WTC11 (cell line): ENCODE measurements at regions not wholly inside any gene's neighbourhood (a gene's known extent, or its start where the extent isn't known, plus 50 kb on each side); places are given as distances from the start of the nearest gene placed in this dataset.

ENCODE experiments used
- ATAC-seq: fragments of 200-7000 bp; cut with Tn5 transposase; 2 replicates; pipeline ENCODE4 v1.10.0; 2021; ENCODE audit warnings: mild to moderate bottlenecking, moderate library complexity
- CTCF ChIA-PET: fragments of 300-600 bp; sonication (Branson Sonifier 250); formaldehyde crosslinking; loops from one replicate; lab custom pipeline; 2021; ENCODE audit warnings: antibody characterized with exemption; lab: Charles Lee
- POLR2A ChIA-PET: fragments of 350-600 bp; sonication (Branson Sonifier 250); formaldehyde crosslinking; loops from one replicate; lab custom pipeline; 2021; ENCODE audit warnings: antibody characterized with exemption; lab: Charles Lee
- DNase-seq: peaks from one replicate; pipeline ENCODE4 v3.0.0; 2021; ENCODE audit warnings: low spot score
- H3K27ac Mint-ChIP-seq: 2 replicates; pipeline ENCODE4 v1.8.0; 2021; ENCODE audit warnings: mixed read lengths
- H3K27me3 Mint-ChIP-seq: 2 replicates; pipeline ENCODE4 v1.8.0; 2021; ENCODE audit warnings: low read depth, mild to moderate bottlenecking, moderate library complexity, mixed read lengths
- H3K36me3 Mint-ChIP-seq: 2 replicates; pipeline ENCODE4 v1.8.0; 2021; ENCODE audit warnings: mixed read lengths
- H3K4me1 Mint-ChIP-seq: 2 replicates; pipeline ENCODE4 v1.8.0; 2022; ENCODE audit warnings: mixed read lengths
- H3K4me3 Mint-ChIP-seq: 2 replicates; pipeline ENCODE4 v1.8.0; 2021; ENCODE audit warnings: mild to moderate bottlenecking, moderate library complexity, mixed read lengths
- H3K9me3 Mint-ChIP-seq: 2 replicates; pipeline ENCODE4 v1.8.0; 2021; ENCODE audit warnings: mixed read lengths
- ATF1 ChIP-seq: sonication (generic); formaldehyde crosslinking; IDR thresholded peaks from 2 replicates; pipeline ENCODE4 v1.8.1; 2023; ENCODE audit warnings: mild to moderate bottlenecking, moderate library complexity, missing genetic modification reagents
- ESRRA ChIP-seq: sonication (generic); formaldehyde crosslinking; IDR thresholded peaks from 2 replicates; pipeline ENCODE4 v1.8.1; 2022; ENCODE audit warnings: mild to moderate bottlenecking, missing genetic modification reagents, borderline replicate concordance
- ETV6 ChIP-seq: sonication (generic); formaldehyde crosslinking; IDR thresholded peaks from 2 replicates; pipeline ENCODE4 v1.8.1; 2022; ENCODE audit warnings: mild to moderate bottlenecking, missing genetic modification reagents
- FOXP1 ChIP-seq: sonication (generic); formaldehyde crosslinking; IDR thresholded peaks from 2 replicates; pipeline ENCODE4 v1.8.0; 2022; ENCODE audit warnings: missing genetic modification reagents, mild to moderate bottlenecking, moderate library complexity, borderline replicate concordance
- GABPB1 ChIP-seq: sonication (generic); formaldehyde crosslinking; IDR thresholded peaks from 2 replicates; pipeline ENCODE4 v1.8.1; 2023; ENCODE audit warnings: mild to moderate bottlenecking, missing genetic modification reagents
- NR1H2 ChIP-seq: sonication (generic); formaldehyde crosslinking; IDR thresholded peaks from 2 replicates; pipeline ENCODE4 v1.9.0; 2021; ENCODE audit warnings: mild to moderate bottlenecking, moderate library complexity, missing genetic modification reagents
- RELA ChIP-seq: sonication (generic); formaldehyde crosslinking; IDR thresholded peaks from 2 replicates; pipeline ENCODE4 v1.8.1; 2022; ENCODE audit warnings: missing genetic modification reagents, mild to moderate bottlenecking, borderline replicate concordance
- ZNF219 ChIP-seq: sonication (generic); formaldehyde crosslinking; IDR thresholded peaks from 2 replicates; pipeline ENCODE4 v1.8.0; 2023; ENCODE audit warnings: missing genetic modification reagents, mild to moderate bottlenecking, borderline replicate concordance
- ZNF671 ChIP-seq: fragments of 250-450 bp; sonication (Bioruptor Pico); IDR thresholded peaks from 2 replicates; pipeline ENCODE4 v1.8.0; 2021; ENCODE audit warnings: mild to moderate bottlenecking
- TF ChIP-seq, protein P1 (sequence below): sonication (generic); formaldehyde crosslinking; IDR thresholded peaks from 2 replicates; pipeline ENCODE4 v1.8.1; 2023; ENCODE audit warnings: mild to moderate bottlenecking, missing genetic modification reagents
- TF ChIP-seq, protein P2 (sequence below): sonication (generic); formaldehyde crosslinking; IDR thresholded peaks from 2 replicates; pipeline ENCODE4 v1.8.1; 2023; ENCODE audit warnings: mild to moderate bottlenecking, missing genetic modification reagents, moderate library complexity
- TF ChIP-seq, protein P3 (sequence below): sonication (generic); formaldehyde crosslinking; IDR thresholded peaks from 2 replicates; pipeline ENCODE4 v1.8.1; 2023; ENCODE audit warnings: mild to moderate bottlenecking, missing genetic modification reagents, moderate library complexity
- TF ChIP-seq, protein P4 (sequence below): sonication (generic); formaldehyde crosslinking; IDR thresholded peaks from 2 replicates; pipeline ENCODE4 v1.8.1; 2022; ENCODE audit warnings: missing genetic modification reagents, borderline replicate concordance
- TF ChIP-seq, protein P5 (sequence below): sonication (generic); formaldehyde crosslinking; IDR thresholded peaks from 2 replicates; pipeline ENCODE4 v1.8.1; 2023; ENCODE audit warnings: mild to moderate bottlenecking, moderate library complexity, missing genetic modification reagents
- TF ChIP-seq, protein P6 (sequence below): sonication (generic); formaldehyde crosslinking; conservative IDR thresholded peaks from 2 replicates; pipeline ENCODE4 v1.8.1; 2022; ENCODE audit warnings: mild to moderate bottlenecking, missing genetic modification reagents
- TF ChIP-seq, protein P7 (sequence below): sonication (generic); formaldehyde crosslinking; IDR thresholded peaks from 2 replicates; pipeline ENCODE4 v1.8.1; 2022; ENCODE audit warnings: mild to moderate bottlenecking, moderate library complexity, missing genetic modification reagents
- TF ChIP-seq, protein P8 (sequence below): sonication (generic); formaldehyde crosslinking; IDR thresholded peaks from 2 replicates; pipeline ENCODE4 v1.8.0; 2022; ENCODE audit warnings: mild to moderate bottlenecking, missing genetic modification reagents
- TF ChIP-seq, protein P9 (sequence below): fragments of 200-600 bp; IDR thresholded peaks from 2 replicates; pipeline ENCODE4 v1.8.0; 2022; ENCODE audit warnings: antibody characterized with exemption

DNA sequence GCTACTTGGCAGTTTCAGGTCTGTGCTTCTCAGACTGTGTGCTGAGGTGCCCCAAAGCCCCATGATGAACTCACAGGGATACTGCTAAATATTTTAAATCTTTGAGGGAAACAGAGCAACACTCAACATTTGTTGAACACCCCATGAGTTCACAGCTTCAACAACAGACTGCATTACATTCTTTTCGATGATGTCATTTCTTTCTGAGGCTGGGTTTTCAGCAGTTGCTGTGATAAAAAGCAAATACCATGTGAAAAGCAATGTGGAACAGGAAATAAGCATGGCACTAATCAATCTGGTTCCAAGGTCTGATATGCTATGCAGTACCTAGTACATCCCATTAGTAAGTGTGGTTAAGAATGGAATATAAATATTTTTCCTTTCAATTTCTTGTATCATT is 82.7 kb downstream of the RPL27A start:
- H3K27me3 Mint-ChIP-seq: no peaks in the 10 kb centered on the region
- TF ChIP-seq GABPB1 (CRISPR knock-in tag): no peak
- DNase-seq (no peak), ATAC-seq (no peak)
- H3K27ac Mint-ChIP-seq: peak overlapping the region; percentile 63
- no peaks in the 10 kb centered on the region for H3K36me3 Mint-ChIP-seq
- CTCF ChIA-PET: no interaction called here
- POLR2A ChIA-PET: no interaction called here
- no peaks in the 10 kb centered on the region for H3K9me3 Mint-ChIP-seq
- peaks cover 17% of the 10 kb centered on the region for H3K4me1 Mint-ChIP-seq
- H3K4me3 Mint-ChIP-seq: no peak overlapping the region

DNA sequence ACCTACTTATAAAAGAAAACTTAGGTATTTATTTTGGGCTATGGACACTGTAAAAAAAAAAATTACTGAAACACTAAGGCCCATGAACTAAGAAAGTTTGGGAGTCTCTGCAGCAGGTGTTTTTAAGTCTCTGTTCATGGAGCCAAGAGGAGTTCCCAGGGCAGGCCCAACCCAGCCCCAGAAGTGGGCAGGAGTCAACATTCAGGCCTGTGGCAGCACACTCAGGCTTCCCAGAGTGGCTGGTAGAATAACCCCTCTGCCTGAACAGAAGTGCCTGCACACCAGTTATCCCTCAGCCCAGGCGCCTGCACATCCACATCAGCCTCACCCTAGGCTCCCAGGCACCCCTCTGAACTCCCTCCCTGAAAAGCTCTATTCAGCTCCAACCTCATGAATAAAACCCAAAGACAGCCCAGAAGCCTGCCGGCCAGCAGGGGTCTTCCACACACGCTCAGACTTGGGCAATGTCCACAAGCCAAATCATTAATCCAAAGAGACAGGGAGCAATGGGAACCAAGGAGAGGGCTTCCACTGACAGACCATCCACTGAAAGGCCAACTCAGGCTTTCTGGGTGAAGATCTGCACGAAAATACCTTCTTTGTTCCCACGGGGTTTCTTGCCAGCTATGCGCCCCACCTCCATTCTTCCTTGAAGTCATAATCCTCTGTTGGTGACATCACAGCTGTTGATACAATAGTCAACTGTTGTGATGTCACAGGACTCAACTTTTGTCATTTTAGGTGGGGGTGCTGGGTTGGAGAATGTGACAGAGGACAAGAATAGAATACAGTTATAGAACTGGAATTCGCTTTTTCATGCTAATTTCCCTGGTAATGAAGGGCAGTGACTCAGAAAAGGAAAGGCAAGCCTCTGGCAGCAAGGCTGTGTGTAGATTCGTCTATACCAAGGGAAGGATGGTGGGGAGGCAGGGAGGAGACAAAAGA is 83.7 kb downstream of the RPL27A start:
- DNase-seq: peak; percentile 33
- no peaks in the 10 kb centered on the region for H3K27me3 Mint-ChIP-seq
- peaks cover 20% of the 10 kb centered on the region for H3K4me1 Mint-ChIP-seq
- CTCF ChIA-PET: interaction anchor here (0.6 to 1.8 kb wide), 11 partner anchors 9 to 535 kb away, joined by 3 to 7 read pairs (median 3); a partner anchor contains a TSS
- H3K4me3 Mint-ChIP-seq: no peak overlapping the region
- peak overlapping the region; percentile 58 for H3K27ac Mint-ChIP-seq
- no peaks in the 10 kb centered on the region for H3K36me3 Mint-ChIP-seq
- ATAC-seq: peak; percentile 83
- POLR2A ChIA-PET: no interaction called here
- no peaks in the 10 kb centered on the region for H3K9me3 Mint-ChIP-seq
- TF ChIP-seq FOXP1 (CRISPR knock-in tag) (no peak), ATF1 (no peak), NR1H2 (no peak), ZNF219 (CRISPR knock-in tag) (no peak), RELA (CRISPR knock-in tag) (no peak), ESRRA (CRISPR knock-in tag) (no peak), ZNF671 (CRISPR knock-in tag) (no peak), ETV6 (no peak)
- TF ChIP-seq, protein P1, sequence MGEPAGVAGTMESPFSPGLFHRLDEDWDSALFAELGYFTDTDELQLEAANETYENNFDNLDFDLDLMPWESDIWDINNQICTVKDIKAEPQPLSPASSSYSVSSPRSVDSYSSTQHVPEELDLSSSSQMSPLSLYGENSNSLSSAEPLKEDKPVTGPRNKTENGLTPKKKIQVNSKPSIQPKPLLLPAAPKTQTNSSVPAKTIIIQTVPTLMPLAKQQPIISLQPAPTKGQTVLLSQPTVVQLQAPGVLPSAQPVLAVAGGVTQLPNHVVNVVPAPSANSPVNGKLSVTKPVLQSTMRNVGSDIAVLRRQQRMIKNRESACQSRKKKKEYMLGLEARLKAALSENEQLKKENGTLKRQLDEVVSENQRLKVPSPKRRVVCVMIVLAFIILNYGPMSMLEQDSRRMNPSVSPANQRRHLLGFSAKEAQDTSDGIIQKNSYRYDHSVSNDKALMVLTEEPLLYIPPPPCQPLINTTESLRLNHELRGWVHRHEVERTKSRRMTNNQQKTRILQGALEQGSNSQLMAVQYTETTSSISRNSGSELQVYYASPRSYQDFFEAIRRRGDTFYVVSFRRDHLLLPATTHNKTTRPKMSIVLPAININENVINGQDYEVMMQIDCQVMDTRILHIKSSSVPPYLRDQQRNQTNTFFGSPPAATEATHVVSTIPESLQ (CRISPR knock-in tag): no peak
- TF ChIP-seq, protein P2, sequence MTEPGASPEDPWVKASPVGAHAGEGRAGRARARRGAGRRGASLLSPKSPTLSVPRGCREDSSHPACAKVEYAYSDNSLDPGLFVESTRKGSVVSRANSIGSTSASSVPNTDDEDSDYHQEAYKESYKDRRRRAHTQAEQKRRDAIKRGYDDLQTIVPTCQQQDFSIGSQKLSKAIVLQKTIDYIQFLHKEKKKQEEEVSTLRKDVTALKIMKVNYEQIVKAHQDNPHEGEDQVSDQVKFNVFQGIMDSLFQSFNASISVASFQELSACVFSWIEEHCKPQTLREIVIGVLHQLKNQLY (CRISPR knock-in tag): no peak
- TF ChIP-seq, protein P3, sequence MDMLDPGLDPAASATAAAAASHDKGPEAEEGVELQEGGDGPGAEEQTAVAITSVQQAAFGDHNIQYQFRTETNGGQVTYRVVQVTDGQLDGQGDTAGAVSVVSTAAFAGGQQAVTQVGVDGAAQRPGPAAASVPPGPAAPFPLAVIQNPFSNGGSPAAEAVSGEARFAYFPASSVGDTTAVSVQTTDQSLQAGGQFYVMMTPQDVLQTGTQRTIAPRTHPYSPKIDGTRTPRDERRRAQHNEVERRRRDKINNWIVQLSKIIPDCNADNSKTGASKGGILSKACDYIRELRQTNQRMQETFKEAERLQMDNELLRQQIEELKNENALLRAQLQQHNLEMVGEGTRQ: no peak
- TF ChIP-seq, protein P4, sequence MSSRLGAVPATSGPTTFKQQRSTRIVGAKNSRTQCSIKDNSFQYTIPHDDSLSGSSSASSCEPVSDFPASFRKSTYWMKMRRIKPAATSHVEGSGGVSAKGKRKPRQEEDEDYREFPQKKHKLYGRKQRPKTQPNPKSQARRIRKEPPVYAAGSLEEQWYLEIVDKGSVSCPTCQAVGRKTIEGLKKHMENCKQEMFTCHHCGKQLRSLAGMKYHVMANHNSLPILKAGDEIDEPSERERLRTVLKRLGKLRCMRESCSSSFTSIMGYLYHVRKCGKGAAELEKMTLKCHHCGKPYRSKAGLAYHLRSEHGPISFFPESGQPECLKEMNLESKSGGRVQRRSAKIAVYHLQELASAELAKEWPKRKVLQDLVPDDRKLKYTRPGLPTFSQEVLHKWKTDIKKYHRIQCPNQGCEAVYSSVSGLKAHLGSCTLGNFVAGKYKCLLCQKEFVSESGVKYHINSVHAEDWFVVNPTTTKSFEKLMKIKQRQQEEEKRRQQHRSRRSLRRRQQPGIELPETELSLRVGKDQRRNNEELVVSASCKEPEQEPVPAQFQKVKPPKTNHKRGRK (CRISPR knock-in tag): no peak
- TF ChIP-seq, protein P5, sequence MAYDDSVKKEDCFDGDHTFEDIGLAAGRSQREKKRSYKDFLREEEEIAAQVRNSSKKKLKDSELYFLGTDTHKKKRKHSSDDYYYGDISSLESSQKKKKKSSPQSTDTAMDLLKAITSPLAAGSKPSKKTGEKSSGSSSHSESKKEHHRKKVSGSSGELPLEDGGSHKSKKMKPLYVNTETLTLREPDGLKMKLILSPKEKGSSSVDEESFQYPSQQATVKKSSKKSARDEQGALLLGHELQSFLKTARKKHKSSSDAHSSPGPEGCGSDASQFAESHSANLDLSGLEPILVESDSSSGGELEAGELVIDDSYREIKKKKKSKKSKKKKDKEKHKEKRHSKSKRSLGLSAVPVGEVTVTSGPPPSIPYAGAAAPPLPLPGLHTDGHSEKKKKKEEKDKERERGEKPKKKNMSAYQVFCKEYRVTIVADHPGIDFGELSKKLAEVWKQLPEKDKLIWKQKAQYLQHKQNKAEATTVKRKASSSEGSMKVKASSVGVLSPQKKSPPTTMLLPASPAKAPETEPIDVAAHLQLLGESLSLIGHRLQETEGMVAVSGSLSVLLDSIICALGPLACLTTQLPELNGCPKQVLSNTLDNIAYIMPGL (CRISPR knock-in tag): no peak
- TF ChIP-seq, protein P6, sequence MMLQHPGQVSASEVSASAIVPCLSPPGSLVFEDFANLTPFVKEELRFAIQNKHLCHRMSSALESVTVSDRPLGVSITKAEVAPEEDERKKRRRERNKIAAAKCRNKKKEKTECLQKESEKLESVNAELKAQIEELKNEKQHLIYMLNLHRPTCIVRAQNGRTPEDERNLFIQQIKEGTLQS (CRISPR knock-in tag): no peak
- TF ChIP-seq, protein P7, sequence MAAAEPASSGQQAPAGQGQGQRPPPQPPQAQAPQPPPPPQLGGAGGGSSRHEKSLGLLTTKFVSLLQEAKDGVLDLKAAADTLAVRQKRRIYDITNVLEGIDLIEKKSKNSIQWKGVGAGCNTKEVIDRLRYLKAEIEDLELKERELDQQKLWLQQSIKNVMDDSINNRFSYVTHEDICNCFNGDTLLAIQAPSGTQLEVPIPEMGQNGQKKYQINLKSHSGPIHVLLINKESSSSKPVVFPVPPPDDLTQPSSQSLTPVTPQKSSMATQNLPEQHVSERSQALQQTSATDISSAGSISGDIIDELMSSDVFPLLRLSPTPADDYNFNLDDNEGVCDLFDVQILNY (CRISPR knock-in tag): no peak
- TF ChIP-seq, protein P8, sequence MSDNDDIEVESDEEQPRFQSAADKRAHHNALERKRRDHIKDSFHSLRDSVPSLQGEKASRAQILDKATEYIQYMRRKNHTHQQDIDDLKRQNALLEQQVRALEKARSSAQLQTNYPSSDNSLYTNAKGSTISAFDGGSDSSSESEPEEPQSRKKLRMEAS (CRISPR knock-in tag): no peak
- TF ChIP-seq, protein P9, sequence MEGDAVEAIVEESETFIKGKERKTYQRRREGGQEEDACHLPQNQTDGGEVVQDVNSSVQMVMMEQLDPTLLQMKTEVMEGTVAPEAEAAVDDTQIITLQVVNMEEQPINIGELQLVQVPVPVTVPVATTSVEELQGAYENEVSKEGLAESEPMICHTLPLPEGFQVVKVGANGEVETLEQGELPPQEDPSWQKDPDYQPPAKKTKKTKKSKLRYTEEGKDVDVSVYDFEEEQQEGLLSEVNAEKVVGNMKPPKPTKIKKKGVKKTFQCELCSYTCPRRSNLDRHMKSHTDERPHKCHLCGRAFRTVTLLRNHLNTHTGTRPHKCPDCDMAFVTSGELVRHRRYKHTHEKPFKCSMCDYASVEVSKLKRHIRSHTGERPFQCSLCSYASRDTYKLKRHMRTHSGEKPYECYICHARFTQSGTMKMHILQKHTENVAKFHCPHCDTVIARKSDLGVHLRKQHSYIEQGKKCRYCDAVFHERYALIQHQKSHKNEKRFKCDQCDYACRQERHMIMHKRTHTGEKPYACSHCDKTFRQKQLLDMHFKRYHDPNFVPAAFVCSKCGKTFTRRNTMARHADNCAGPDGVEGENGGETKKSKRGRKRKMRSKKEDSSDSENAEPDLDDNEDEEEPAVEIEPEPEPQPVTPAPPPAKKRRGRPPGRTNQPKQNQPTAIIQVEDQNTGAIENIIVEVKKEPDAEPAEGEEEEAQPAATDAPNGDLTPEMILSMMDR: no peak
